RWPE1 (cell line): ENCODE measurements at regions not wholly inside any gene's neighbourhood (a gene's known extent, or its start where the extent isn't known, plus 50 kb on each side); places are given as distances from the start of the nearest gene placed in this dataset.

Experiments
- CTCF ChIA-PET: fragments of 350-600 bp; sonication (Branson Sonifier 250); formaldehyde crosslinking; extraction: SDS; loops from one replicate; lab custom pipeline; 2021; lab: Yijun Ruan, JAX
- POLR2A ChIA-PET: fragments of 400-600 bp; formaldehyde crosslinking; extraction: SDS; loops from one replicate; lab custom pipeline; 2020; ENCODE audit warnings: antibody characterized with exemption; ENCODE audit not compliant: low non-redundant PET; lab: Yijun Ruan, JAX
- DNase-seq: peaks from one replicate; pipeline ENCODE4 v3.0.0; 2012; ENCODE audit warnings: low spot score
- H3K27ac ChIP-seq: fragments of 450-650 bp; 2 replicates; pipeline ENCODE4 v1.5.1; 2017
- TF ChIP-seq, protein P1 (sequence below): fragments of 450-650 bp; conservative IDR thresholded peaks from 2 replicates; pipeline ENCODE4 v1.5.1; 2017; ENCODE audit warnings: low read depth, mild to moderate bottlenecking

DNA sequence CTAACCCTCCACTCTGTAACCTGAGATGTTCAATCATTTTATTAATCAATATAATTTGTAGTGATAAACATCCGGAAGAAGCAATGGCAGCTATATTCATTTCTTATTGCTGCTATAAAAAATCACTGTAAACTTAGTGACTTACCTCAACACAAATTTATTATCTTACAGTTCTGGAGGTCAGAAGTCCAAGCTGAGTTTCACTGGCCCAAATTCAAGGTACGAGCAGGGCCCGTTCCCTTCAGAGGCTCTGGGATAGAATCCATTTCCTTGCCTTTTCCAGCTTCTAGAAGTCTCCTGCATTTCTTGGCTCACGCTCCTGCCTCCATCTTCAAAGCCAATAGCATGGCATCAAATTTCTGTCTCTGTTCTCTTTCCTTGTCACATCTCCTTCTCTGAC, 279.5 kb upstream of the SP8 start:
- POLR2A ChIA-PET = no interaction called here
- TF ChIP-seq, protein P1, sequence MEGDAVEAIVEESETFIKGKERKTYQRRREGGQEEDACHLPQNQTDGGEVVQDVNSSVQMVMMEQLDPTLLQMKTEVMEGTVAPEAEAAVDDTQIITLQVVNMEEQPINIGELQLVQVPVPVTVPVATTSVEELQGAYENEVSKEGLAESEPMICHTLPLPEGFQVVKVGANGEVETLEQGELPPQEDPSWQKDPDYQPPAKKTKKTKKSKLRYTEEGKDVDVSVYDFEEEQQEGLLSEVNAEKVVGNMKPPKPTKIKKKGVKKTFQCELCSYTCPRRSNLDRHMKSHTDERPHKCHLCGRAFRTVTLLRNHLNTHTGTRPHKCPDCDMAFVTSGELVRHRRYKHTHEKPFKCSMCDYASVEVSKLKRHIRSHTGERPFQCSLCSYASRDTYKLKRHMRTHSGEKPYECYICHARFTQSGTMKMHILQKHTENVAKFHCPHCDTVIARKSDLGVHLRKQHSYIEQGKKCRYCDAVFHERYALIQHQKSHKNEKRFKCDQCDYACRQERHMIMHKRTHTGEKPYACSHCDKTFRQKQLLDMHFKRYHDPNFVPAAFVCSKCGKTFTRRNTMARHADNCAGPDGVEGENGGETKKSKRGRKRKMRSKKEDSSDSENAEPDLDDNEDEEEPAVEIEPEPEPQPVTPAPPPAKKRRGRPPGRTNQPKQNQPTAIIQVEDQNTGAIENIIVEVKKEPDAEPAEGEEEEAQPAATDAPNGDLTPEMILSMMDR = no peak
- no peak for DNase-seq
- no peak overlapping the region for H3K27ac ChIP-seq
- CTCF ChIA-PET = no interaction called here

DNA sequence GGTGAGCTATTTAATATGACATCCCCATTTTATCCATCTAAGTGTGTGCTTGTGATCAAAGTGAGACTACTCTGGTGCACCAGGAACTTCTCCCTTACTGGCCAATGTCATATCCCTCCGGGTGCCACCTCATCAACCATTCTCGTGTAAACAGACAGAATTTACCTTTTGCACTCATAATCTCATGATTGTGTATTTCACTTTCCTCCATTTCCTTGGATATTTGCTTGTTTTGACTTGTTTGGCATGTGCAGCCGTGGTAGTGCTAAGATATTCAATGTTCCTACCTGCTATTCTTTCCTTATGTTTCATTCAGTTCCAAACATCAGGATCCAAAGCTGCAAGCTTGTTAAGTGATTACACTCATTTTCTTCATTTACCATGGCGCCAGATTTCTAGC, 280.5 kb upstream of the SP8 start:
- POLR2A ChIA-PET = no interaction called here

DNA sequence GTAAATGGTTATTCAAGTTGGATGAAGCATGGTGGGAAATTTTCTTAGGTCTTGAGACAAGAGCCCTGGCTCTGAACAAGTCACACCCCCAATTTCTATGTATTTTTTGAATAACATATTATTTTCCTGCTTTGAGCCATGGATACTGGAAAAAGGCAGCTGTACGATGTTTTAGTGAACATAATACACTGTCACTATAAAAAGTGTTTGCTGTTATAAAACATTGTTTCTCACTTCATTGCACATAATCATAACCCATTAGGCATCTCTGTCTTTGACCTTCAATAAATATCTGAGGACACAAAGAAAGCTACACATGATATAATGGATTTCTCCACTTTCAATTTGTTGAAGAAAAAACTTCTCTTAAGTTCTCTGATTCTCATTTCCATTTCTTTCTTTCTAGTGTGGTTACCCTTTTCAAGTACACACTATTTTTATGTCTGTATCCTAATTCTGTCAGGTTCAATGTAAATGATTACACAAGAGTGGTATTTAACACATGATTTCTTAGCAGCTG, 283.9 kb upstream of the SP8 start:
- ChIA-PET CTCF (interaction anchor here (0.5 kb wide), 1 partner anchor 290 kb away, joined by 4 read pairs; no protein-coding TSS in a partner anchor), POLR2A (no interaction called here)
- no peak for DNase-seq
- TF ChIP-seq, protein P1 = no peak
- no peak overlapping the region for H3K27ac ChIP-seq

More for the DNA sequence above, 280.5 kb upstream of the SP8 start:
- no peak overlapping the region for H3K27ac ChIP-seq
- TF ChIP-seq, protein P1 = no peak
- DNase-seq = no peak
- CTCF ChIA-PET = no interaction called here

DNA sequence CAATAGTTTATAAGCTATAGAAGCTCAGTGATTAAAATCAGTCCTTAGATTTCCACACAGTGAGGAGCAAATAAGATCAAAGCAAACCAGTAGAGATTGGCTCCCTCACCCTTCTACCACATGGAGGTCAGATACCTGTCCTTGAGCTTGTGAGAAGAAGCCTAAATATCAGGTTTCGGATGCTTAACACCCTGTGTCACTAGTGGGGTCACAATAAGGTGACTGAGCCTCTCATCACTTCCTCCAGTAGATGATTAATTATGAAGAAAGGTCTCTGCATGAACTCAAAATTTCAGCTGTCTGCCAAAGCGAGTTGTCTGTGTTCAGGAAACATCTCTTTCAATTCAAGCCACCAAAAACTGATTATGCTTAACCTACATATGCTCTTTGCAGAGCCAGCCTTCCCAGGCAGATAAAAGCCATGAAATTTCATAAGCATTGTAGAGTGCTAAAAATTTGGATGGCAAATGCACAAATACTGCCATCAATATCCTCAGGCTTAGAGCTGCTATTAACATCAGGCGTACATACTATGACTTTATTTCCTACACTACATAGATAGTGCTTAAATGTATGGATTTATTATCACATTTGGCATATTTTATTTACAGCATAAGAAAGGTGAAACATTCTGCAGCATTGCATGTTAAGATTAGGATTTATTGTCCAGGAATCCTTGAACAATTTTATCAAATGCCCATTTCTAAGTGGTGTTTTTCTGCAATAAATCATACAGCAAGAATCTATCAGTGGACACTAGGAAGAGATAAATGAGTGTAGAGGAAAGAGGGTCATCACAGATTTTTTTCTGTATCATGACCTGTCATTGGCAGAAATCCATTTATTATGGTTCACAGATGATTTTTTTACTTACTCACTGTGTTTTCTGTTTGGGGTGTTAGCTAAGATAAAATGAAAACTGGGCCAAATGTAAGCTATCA, 285.1 kb upstream of the SP8 start:
- ChIA-PET CTCF (no interaction called here), POLR2A (no interaction called here)
- H3K27ac ChIP-seq = no peak overlapping the region
- DNase-seq = no peak
- TF ChIP-seq, protein P1 = no peak

DNA sequence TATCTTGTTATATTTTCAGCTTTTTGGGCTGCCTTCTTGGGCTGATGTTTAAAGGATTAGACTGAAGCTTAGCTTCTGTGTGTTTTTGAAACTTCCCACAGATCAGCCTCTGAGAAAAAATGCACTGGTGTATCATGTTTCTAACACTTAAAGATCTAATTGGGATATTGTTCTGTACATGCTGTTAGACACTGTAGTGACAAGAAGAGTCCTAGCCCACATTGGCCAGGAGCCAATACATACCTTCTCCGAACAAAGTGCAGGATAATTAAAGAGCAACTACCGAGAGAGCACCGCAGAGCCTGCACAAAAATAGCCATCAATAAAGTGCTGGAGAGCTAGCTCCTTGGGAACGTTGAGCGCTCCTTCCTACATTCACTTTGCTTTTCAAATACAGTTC, 289.4 kb upstream of the SP8 start:
- ChIA-PET CTCF (interaction anchor here (0.6 to 0.7 kb wide), 2 partner anchors 255 to 1322 kb away, joined by 5 read pairs; no protein-coding TSS in a partner anchor), POLR2A (no interaction called here)
- H3K27ac ChIP-seq = no peak overlapping the region
- TF ChIP-seq, protein P1 = no peak
- DNase-seq = no peak

DNA sequence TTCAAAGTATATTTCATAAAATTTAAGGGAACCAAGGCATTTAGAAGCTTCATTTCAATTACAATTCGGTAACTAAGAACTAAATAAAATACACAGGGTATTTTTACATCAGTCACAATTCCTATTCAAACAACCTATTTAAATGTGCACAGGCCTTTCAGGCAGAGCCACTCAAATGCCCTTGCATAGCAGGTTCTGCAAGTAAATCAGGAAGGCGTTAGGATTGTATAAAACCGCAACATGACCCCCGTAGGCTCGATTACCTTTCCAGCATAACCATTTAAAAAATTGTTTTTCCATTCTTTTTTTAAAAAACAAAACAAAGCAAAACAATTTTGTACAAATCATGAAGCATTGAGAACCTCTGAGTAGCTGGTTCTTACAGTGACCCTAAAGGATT, 289.9 kb upstream of the SP8 start:
- TF ChIP-seq, protein P1 = no peak
- no peak overlapping the region for H3K27ac ChIP-seq
- POLR2A ChIA-PET = no interaction called here
- DNase-seq = no peak
- CTCF ChIA-PET = interaction anchor here (0.6 to 0.7 kb wide), 2 partner anchors 332 to 1322 kb away, joined by 4 to 5 read pairs; no protein-coding TSS in a partner anchor
